HG03565 (cell line): ENCODE measurements at regions not wholly inside any gene's neighbourhood (a gene's known extent, or its start where the extent isn't known, plus 50 kb on each side); places are given as distances from the start of the nearest gene placed in this dataset.
"Not testable (repeated sequence)": the region's sequence is repeated elsewhere in the genome, so short reads cannot be mapped to it uniquely, and the experiment has no call there.

Experiments used
- ATAC-seq: cut with Tn5 transposase; IDR thresholded peaks from one replicate; pipeline ENCODE4 v1.9.1; 2021; ENCODE audit warnings: mild to moderate bottlenecking, moderate library complexity; ENCODE audit not compliant: unreplicated experiment

GRCh38 chr2:185625604-185626003, 113.0 kb upstream of the FSIP2 start:
- ATAC-seq = no peak

DNA sequence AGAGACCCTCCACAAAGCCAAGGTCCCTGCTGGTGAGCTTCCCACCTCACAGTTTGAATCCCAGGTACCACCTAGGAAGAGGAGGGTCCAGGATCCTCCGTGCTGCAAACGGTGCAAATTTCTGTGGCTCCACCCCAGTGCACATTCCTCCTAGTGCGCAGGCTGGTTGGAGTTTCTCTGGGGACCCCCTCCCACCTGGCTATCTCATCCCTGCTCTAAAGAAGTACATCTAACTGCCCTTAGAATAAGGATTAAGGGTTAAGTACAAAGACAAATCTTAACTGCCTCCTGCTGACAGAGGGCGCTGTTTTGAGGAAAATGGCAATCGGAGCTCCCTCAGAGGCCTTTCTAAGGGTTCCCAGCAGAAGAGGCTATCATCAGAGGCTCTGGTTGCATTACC, 109.6 kb upstream of the FSIP2 start:
- ATAC-seq = peak; percentile 39

GRCh38 chr2:185633621-185634020, 105.0 kb upstream of the FSIP2 start:
- ATAC-seq = no peak

DNA sequence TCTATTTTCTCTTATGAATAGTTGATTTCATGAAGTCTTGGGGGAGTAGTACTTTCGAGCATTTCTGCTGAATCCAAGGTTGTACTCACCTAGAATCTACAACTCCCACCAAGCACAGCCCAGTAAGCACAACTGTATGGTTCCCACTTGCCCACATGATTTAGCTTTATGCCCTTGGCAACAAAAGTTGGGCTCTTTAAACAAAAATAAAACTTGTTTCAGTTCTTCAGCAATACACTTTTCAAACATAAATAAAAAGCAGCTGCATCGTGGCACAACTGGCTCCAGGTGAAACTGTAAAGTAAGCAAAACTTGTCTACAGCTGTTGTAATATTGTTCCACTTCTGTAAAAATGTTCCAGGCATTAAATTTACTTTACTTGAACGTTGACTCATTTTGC, 99.8 kb upstream of the FSIP2 start:
- ATAC-seq = no peak

DNA sequence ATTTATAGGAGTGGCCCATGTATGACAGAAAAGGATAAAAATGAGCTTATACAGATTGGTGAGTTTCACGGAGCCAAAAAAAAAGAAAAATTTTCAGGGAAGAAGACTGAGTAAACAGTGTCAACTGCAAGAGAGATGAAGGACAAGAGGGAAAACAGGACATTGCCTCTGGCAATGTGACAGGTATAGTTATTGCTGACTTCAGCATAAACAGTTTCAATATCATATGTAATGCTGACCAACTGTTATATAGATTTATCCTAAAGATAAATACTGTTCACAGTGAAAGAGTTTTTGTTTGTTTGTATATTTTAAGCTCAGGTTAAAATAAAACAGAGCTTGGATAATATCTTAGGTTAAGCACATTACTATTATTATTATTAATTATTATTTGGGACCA, 98.0 kb upstream of the FSIP2 start:
- no peak for ATAC-seq

GRCh38 chr2:185643434-185643833, 95.2 kb upstream of the FSIP2 start:
- ATAC-seq = no peak

DNA sequence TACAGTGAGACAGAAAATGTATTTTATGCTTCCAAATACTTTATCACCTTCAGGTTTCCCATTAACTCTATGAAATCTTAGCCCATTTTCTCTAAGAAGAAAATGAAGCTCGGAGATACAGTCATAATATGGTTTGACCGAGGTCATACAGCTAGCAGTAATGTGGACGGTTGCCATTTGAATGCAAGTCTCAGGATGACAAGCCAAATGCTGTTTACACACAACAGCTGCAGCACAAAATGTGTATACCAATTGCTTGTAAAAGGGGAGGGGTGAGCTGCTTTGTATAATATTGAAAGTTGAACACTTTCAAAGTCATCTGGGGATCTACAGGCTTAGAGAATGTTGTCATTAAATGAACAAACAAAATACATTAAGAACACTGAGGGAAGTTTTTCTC, 93.8 kb upstream of the FSIP2 start:
- peak; percentile 67 for ATAC-seq

DNA sequence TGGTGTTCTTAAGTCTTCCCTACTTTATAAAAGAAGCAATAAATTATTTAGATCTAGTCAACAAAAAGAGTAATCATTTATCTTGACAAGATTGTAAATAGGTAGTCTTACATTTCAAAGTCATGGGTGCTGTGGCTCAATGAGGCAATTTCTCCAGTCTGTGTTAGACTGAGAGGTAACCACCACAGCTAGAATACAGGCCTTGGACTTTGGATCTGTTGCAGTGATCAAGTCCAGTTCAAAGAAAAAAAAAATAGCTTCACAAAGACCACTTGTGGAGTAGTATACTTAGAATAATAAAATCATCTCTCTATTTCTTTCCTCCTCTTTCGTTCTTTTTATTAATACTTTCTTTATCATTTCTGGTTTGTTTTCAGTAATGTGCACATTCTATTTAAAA, 93.1 kb upstream of the FSIP2 start:
- no peak for ATAC-seq

DNA sequence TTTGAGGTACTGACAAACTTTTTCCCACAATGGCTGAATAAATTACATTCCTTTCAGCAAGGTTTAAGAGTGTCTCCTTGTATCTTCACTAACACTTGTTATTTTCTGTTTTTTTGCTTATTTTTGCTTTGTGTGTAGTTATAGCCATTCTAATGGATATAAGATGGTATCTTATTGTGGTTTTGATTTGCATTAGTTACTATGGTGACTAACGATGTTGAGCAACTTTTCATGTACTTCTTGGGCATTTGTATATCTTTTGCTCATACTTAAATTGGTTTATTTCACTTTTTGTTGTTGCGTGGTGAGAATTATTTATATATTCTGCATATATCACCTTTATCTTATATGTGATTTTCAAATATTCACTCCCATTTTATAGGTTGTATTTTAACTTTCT, 79.9 kb upstream of the FSIP2 start:
- no peak for ATAC-seq

GRCh38 chr2:185663811-185664210, 74.8 kb upstream of the FSIP2 start:
- ATAC-seq = no peak

GRCh38 chr2:185664384-185664783, 74.2 kb upstream of the FSIP2 start:
- no peak for ATAC-seq

GRCh38 chr2:185665251-185665814, 73.3 kb upstream of the FSIP2 start:
- no peak for ATAC-seq

GRCh38 chr2:185667452-185667851, 71.2 kb upstream of the FSIP2 start:
- ATAC-seq = no peak

- no peak for ATAC-seq
These were observed 69.9 kb upstream of the FSIP2 start for GRCh38 chr2:185668710-185669109.

GRCh38 chr2:185674232-185674631, 64.4 kb upstream of the FSIP2 start:
- ATAC-seq = no peak

GRCh38 chr2:185676316-185676715, 62.3 kb upstream of the FSIP2 start:
- no peak for ATAC-seq

DNA sequence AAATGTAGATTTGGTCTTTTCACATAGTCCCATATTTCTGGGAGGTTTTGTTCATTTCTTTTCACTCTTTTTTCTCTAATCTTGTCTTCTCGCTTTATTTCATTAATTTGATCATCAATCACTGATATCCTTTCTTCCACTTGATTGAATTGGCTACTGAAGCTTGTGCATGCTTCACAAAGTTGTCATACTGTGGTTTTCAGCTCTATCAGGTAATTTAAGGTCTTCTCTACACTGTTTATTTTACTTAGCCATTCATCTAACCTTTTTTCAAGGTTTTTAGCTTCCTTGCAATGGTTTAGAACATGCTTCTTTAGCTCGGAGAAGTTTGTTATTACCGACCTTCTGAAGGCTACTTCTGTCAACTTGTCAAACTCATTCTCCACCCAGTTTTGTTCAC, 51.6 kb upstream of the FSIP2 start:
- not testable (repeated sequence) for ATAC-seq

- ATAC-seq = no peak
These were observed 50.6 kb upstream of the FSIP2 start for GRCh38 chr2:185687967-185688366.
